GM18520 (cell line): ENCODE measurements at regions not wholly inside any gene's neighbourhood (a gene's known extent, or its start where the extent isn't known, plus 50 kb on each side); places are given as distances from the start of the nearest gene placed in this dataset.

Experiments used
- ATAC-seq: cut with Tn5 transposase; IDR thresholded peaks from one replicate; pipeline ENCODE4 v1.9.1; 2021; ENCODE audit not compliant: unreplicated experiment

DNA sequence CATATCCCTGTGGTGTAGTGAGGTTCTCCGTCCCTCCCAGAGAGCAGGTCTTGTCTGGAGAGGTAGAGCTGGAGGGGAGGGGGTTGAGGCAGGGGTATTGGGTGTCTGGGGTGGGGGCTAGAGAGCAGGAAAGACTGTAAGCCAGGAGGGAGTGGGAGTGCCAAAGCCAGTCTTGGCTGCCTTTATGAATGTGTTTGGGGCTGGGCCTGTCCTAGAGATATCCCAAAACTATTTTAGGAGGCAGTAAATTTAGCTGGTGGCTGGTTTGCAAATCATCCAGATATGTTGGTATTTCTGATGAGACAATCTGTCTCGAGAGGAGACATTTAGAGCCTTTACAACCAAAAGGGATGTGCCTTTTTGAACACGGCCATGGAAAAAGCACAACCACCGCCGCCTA is 166.6 kb downstream of the TLE3 start:
- no peak for ATAC-seq

DNA sequence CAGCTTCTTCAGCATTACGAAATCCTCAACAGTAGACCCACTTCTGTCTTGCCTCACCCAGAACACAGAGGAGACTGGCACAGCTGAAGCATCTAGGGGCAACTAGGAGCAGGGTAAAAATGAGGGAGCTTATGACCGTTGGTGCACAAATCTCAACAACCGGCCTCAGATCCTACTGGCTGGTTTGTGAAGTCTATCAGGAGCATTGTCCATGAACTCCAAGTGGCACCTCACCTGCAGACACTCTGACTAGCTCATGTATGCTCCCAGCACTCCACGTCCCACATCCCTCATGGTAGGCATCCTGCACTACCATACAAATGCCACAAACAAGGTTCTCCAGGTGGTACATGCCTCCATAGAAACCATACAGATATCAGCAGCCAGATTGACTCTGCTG is 163.1 kb downstream of the TLE3 start:
- ATAC-seq, result no peak

DNA sequence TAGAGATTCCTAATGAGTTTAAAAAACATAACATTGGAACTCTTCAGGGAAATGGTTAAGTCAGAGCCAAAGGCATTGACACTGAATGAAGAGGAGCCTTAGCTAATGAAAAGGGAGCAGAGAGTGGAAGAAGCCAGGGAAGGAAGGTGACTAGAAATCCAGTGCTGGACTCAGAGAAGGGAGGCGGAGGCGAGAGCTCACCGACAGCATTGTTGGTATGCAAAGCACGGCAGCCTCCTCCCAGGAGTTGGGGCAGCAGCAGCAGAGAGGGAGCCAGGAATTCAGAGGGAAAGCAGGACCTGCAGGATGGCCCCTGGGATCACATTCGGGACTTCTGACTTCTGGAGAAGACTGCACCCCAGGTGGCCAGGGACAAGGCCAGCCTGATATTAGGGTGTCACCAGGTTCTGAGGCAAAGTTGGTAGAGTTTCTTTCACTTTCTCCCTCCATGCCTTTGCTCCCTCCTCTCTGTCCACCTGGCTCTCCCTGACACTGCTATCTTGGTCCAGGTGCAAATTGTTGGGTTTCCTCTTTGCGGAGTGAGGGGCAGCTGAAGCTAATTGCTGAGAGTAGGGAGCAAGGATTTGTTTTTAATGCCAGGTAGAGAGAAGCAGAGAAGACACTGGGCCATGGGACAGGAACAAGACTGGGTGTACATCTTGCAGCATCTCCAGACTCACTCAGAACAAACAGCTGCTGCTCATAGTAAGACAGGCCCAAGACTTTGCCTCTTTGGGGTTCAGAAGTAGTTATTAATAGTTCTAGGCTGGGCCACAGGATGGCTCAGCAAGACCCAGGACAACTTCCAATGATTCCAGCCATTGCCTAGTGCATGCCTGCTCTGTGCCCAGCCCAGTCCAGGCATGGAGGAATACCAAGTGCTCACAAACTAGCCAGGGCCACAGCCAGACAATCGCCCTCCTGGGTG is 157.9 kb downstream of the TLE3 start:
- ATAC-seq, result no peak

DNA sequence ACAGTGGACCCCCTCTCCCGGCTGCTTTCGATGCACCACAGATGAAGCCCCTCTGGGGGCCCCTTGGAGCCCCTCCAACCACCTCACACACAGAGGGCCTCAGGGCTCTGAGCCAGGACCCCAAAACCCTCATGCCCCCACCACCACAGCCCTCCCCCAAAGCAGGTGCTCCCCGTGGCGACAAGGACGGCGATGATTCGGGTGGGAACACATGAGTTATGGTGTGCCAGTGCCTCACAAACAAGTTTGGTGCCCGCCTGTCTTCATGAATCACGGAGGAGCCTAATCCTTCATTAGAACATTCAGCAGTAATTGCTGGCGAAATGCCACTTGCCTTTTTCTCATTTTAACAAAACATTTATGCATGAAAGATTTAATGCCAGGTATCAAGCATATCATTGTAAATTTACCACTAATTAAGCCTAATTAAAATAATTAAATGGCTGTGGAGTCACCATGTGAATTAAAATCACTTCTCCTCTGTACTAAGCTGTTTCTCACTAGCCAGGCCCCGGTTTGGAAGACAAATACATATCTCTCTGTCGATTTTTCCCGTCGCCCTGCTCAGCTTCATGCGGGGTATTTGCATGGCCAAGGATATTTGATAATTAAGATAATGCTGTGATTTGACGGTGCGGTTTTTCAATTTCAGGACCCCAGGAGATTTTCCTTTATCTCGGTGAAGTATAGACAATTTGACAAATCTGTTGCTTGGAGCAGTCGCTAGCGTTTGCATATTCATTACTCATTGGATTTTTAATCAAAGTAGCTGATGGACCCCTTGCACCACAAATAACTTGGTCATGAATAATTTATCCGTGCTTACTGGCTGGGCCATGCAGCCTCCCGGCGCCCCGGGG is 157.0 kb downstream of the TLE3 start:
- ATAC-seq, result no peak

DNA sequence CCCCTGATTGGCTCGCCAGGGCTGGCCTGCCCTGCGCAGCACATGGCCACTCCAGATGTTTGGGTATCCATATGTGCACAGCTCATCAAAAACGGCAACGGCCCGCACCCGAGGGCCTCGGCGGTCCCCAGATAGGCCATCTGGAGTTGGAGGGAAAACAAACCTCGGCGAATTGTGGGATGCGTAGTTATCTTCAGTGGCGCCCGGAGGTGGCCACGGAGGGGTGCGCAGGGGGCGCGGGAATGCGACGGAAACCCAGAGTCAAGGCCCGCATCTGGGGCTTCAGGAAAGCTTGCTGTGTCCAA is 156.5 kb downstream of the TLE3 start:
- ATAC-seq, result no peak

DNA sequence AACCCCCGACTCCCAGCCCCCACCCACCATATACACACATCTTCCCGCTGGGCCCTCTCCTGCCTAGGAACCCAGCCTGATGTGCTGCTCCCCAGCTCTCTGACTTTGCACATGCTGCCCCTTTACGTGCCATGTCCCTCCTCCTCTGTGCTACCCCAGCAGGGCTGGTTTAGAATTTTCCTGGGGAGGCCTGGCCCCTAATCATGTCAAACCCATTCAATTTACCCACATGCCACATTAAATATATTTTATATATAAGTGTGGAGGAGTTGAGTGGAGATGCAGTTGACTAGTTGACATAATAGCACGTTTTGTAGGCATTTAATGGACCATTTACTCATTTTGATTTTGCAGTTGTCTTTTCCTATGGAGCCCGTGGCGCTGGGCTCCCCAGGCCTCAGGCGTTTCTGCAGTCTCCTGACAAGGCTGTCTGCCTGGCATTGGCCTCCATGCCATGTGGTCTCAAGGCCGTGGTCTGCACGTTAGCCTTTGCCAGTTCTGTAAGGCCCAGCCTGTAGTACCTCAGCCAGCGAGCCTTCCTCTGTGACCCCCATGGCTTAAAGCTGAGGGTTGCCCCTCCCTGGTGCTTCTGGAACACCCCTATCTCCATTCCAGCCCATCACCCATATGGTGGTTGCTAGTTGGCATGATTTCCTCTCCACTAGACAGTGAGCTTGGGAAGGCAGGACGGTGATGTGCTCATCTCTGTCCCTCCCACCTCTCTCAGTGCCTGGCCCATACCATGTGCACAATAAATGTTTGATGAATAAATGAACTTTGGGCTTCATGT is 155.8 kb downstream of the TLE3 start:
- ATAC-seq, result no peak

DNA sequence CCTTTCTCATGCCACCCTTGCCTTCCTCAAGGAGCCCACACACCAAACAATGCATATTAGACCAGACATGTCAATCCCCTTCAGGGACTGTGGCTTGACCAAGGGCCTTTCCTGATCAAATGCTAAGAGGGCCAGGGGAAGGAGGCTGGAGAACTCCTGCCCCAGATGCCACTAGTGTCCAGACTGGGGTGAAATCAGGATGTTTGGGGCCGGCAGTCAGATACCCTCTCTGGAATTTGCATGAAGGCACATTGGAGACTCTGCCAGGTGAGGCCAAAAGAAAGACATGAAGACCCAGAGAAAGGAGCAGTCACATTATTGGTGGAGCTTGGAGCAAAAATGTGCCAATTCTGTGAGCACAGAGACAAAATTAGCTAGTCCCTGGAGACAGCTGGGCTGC is 154.1 kb downstream of the TLE3 start:
- ATAC-seq, result no peak

DNA sequence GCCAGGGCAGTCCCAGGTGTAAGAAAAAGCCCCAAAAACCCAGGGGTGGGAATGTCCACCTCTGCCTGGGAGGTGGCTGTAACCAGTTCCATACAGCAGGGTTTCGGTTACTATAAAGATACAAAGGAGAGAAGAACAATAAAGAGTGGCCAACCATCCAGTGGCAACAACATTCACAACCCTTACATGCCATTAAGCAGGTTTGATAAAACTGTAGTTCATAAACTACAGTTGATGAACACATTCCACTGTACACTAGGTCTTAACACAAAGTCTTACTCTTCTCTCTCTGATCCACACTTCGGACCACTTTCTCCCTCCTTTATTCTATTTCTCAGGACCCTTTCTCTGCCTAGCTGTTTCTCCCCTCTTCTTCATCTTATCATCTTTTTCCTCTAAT is 152.0 kb downstream of the TLE3 start:
- no peak for ATAC-seq

DNA sequence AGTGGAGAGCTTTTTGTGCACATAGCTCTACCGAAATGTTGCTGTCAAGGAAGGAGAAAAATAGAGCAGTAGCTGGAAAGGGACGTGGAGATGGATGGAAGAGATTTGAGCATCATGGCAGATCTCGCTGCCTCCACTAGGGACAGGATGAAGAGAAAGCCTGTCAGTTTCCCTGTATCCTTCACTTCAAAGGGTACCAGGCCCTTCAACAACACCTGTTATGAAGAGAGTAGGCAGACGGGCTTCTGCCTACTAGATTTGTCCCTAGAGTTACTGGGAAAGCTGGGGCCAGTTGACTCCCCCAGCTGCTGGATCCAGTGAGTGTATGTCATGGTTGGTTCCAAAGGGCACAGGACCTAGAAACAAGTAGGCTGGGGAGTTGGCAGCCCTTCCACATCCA is 150.8 kb downstream of the TLE3 start:
- no peak for ATAC-seq

DNA sequence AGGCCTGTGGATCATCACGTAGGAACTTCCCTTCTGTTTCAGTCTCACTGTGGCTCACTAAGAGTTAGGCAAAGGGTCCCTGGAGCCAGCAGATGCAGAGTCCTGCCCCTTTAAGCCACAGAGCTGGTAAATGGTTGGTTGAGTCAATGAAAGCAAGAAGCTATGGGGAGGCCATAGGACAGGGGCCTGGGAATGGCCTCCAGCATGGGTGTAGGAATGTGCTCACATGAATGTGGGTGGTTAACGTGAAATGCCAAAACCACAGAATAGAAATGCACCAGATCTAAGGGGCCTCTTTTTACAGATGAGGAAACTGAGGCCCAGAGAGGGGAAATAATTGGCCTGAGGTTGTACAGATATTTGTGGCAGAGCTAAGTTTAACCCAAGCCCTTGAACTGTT is 150.3 kb downstream of the TLE3 start:
- ATAC-seq, result no peak

DNA sequence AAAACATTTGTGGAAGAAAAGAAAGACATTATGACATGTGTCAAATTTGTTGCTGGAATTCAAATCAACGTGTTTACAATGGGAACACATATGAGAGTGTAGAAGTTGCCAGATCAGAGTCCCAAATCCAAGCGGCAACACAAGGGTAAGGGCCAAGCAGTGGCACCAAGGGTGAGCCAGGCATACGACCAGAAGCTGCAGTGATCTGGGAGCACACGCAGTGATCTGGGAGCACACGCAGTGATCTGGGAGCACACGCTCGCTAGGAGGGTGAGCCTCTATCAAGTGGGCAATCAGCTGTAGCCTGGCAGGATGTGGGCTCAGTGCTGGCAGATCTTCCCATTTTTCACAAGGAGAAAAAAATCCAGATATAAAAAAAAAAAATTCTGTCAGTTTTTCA is 148.2 kb downstream of the TLE3 start:
- no peak for ATAC-seq

DNA sequence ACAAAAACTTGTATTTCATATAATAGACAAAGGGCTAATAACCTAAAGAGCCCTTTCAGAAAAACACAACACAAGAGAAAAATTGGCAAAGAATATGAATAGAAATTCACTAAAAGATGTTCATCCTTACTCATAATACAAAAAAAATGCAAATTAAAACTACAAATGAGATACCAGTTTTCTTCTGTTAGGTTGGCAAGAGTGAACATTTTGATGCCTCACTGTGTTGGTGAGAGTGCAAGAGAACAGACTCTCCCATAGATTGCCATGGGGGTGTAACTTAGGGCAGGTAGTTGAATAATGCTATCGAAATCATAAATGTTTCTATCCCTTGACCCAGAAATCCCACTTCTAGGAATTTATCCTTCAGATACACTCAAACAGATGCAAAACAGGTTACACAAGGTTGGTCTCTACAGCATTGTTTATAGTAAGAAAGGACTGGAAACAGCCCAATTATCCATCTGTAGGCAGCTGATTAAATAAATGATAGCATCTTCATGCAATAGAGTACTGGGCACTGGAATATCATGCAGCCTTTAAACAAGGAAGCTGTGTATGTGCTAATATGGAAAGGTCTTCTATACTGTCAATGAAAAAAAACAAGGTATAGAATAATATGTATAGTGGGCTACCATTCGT is 146.3 kb downstream of the TLE3 start:
- no peak for ATAC-seq

DNA sequence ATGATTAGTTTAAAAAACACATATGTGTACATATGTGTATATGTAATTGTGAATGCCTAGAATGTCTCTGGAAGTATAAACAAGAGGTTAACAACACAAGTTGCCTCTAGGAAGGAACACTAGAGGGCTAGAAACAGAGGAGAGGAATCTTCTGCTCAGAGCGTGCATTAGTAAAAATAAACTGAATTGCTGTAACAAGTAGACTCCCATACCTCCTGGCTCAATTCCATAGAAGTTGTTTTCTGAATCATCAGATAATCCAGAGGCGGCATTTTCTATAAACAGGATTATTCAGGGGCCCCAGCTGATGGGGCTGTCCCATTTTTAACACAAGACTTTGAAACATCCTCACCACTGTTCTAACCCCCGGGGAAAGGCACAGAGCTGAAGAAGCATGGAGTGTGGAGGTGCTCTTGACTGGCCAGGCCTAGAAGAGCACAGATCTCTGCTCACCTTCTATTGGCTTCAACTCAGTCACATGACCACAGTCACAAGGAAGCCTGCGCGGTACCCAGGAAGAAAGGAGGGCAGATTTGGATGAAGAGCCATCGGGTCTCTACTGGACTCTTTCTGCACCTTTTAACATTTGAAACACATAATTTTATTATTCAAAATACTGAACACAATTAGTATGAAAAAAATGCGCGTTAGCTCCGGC is 145.7 kb downstream of the TLE3 start:
- no peak for ATAC-seq

DNA sequence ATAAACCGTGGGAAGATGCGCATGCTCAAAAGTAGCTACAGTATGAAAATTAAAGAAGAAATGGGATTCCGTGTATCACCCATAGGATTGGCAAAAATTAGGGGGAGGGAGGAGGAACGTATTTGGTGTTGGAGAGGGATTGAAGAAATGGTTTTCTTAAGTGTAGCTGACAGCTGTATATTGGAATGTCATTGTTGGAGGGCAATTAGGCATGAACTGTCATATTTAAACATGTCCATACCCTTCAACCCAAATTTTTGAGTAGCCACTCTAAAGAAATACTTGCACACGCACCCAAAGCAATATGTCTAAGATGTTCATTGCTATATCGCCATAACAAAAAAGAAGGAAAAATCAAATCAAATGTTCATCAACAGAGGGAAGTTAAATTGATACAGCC is 144.7 kb downstream of the TLE3 start:
- no peak for ATAC-seq

DNA sequence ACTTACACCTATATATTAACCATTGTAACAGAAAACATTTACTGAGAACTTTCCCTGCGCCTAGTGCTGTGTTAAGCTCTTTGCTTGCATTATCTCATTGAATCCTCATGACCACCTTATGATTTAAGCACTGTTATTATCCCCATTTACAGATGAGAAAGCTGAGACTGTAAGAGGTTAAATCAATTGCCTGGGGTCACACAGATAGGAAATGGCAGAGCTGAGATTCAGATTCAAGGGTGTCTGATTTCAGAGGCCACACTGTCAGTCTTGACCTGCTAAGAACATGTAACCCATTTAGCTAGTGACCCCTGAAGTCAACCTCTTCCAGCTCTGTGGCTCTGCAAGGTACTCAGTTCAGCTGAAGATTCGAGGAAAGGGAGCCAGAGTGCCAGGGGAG is 143.9 kb downstream of the TLE3 start:
- ATAC-seq, result no peak

DNA sequence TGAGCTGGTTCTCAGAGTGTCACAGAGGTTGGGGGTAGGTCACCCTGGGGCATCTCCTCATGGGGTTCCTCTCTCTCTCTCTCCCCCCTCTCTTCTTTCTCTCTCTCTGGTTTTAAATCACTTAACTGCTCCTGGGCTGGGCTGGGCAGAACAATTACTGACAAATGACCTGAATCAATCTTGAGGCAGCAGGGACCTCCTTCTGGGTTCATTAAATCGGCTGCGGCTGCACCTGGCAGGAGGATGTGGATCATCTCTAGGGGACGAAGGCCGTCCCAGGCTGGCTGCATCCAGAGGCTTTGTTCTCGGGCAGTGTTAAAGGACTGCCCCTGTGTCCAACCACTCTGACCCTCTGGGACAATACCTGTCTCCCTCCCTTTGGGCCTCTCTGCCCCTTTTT is 143.1 kb downstream of the TLE3 start:
- no peak for ATAC-seq

DNA sequence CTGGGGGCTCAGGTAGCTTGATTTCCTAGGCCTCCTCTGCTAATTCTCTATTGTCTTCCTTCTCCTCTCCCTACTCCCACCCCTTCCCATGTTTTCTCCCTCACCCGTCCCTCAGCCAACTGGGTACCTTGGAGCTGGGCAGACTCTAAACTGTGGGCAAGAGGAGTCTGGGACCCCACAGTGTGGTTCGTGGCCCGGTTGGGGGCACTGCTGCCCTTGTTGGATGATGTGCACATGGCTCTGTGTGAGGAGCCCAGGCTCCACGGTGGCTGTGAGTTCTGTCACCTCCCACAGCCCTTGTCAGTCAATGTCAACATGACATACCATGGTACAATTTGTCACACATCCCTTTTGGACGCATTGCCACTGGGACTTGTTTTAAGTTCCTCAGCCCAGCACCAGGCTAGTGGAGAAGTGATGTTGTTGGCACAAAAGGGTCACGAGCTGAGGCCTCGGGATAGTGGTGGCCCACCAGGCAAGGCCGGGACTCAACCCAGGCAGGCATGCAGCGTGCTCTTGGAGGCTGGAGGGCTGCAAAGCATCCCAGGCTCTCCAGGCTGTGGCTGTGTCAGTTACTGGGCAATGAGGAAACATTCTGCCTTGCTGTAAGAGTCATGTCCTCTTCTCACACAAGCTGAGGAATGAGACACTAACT is 142.3 kb downstream of the TLE3 start:
- ATAC-seq, result no peak

DNA sequence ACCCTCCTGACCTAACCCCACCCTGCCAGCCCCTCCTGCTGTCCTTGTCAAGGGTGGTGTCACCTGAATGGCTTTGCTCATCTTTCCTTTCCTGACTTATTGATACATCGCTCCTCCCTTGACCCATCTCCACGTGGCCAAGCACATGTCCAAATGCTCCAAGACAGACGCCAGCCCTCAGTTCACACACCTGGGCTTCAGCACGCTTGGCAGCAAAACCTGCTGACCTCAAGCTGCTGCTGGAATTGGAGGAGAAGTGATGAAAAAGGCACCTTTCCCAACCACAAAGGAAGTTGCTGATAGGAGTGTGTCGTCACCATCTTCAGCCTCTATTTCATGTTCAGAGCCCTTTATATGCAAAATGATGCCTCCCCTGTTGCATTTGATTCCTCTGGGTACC is 141.3 kb downstream of the TLE3 start:
- ATAC-seq, result no peak

DNA sequence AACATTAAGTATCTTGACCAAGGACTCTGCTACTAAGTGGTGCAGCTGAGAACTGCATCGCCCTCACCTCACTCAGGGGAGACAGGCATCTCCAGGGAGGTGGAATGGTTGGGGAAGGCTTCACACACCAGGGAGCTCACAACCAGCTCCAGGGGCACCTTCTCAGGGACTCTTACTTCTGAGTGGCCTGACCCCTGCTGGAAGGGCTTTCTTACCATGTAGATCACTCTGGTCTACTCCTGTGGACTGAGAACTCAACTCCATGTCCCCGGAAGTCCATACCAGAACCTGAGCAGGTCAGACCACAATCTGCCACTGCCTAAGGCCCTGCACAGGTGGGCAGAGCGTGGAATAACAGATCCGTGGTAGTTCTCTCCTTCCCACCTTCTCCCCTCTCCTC is 140.5 kb downstream of the TLE3 start:
- no peak for ATAC-seq

DNA sequence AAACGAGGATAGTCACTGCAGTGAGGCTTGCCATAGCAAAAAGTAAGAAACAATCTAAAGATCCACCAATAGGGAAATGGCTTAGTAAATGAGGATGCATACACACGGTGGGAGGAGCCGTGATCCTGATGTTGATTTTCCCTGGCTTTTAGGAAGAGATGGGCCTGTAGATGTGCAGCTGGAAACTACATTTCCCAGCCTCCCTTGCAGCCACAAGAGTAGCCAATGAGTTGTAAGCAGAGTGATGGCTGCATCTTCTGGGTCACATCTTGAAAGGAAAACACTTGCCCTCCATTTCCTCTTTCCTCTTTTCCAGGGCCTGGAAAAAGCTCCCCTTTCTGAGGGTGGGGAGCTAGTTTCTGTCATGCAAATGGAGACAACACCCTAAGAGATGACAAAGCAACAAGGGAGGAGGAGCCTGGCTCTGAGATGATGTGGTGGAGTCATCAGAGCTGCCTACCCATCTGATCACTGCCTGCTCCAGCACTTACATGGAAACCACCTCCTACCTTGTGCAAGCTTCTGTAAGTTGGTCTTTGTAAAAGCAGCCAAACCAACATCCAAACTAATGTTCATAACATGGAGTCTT is 139.1 kb downstream of the TLE3 start:
- no peak for ATAC-seq
